NCI-H1048 (cell line): ENCODE measurements at regions not wholly inside any gene's neighbourhood (a gene's known extent, or its start where the extent isn't known, plus 50 kb on each side); places are given as distances from the start of the nearest gene placed in this dataset.

Experiments
- DNase-seq: peaks from one replicate; lab custom pipeline; 2025; lab: John Stamatoyannopoulos, UW

DNA sequence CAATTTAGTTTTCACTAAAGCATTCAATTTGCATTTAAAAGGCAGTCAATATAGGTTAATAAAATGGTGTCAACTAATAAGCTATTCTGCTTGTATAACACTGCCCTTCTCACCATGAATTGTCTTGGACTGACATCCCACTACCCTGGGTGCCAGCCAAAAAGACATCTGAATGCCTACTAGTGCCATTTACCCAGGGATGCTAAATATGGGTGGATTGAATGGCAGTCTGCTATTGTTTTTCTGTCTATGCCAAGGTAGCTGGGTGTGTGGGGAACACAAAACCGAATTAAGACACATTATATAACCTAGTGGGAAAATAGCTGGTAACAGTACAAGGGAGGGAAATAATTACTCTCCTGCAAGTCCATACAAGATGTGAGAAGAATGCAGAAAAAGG is 240.0 kb upstream of the CFAP20DC start:
- no peak for DNase-seq

GRCh38 chr3:59288951-59289350 is 239.1 kb upstream of the CFAP20DC start:
- no peak for DNase-seq

GRCh38 chr3:59286791-59287531 is 237.1 kb upstream of the CFAP20DC start:
- no peak for DNase-seq

GRCh38 chr3:59285560-59285959 is 235.7 kb upstream of the CFAP20DC start:
- no peak for DNase-seq

GRCh38 chr3:59284926-59285325 is 235.1 kb upstream of the CFAP20DC start:
- no peak for DNase-seq

DNA sequence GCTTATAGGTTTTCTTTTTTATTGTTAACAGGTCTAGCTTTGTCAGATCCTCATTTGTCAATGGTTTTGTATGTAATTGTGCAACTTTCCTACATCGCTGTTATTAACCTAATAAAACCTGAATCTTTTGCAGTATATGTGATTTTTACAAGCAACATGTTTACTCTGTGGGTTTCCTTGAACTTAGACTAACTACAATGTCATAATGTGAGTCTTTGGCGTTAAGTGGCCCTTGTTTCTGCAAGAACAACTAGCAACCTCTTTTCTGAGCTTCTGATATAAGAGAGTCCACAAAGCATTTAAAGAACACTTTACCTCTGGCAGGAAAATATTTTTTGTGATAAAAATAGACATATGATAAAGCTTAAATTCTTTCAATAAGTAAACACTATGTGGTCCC is 230.3 kb upstream of the CFAP20DC start:
- DNase-seq = no peak

DNA sequence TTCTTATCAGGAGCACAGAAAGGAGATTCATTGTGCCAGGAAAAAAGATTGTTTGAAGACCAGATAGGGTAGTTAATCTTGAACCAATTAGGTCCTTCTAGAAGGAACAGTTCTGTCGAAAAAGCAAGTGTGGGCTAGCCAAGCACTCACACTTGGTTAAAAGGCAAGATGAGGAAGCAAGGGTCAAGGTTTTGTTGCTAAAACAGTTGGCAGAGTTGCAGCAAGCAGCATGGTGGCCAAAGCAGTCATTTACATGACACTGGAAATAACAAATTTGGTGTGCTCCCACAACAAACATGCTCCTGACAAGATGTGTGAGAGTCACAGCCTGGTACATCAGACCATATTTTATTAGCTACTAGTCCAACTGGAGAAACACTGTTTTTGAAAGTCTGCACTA is 228.0 kb upstream of the CFAP20DC start:
- DNase-seq = no peak

- no peak for DNase-seq
Measured at GRCh38 chr3:59277201-59277600, 227.4 kb upstream of the CFAP20DC start.

DNA sequence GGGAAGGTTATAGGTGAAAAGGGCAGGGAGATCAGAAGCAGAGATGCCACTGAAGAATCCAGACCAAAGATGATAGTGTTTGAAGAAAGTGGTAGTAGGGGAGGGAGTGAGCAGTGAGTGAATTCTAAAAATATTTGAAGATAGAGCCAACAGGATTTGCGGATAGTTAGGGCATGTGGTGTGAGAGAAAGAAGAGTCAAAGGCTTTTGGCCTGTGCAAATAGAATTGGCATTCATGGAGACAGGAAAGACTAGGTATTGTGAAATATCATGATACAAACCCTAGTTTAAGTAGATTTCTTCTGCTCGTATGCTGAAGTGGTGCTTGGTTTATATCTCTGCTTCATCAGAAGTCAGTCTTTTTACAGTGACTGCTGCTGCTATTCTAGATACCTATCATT is 224.2 kb upstream of the CFAP20DC start:
- no peak for DNase-seq

DNA sequence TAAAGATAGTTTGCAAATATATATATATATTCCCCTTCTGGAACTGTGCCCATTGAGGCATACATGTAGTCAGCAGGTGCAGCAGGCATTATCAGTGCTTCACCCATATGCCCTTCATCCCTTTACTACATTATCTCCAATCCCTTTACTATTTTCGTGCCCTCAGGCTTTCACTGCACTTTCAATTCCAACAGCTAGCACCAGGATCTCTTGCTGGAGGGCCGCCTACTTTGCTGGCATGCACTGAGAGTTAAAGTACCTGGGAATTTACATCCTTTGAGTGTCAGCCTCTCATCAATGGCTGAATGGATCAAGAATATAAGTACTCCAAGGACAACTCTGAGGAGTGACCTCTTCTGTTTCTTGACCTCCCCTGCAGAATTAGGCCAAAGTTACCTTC is 222.1 kb upstream of the CFAP20DC start:
- no peak for DNase-seq

DNA sequence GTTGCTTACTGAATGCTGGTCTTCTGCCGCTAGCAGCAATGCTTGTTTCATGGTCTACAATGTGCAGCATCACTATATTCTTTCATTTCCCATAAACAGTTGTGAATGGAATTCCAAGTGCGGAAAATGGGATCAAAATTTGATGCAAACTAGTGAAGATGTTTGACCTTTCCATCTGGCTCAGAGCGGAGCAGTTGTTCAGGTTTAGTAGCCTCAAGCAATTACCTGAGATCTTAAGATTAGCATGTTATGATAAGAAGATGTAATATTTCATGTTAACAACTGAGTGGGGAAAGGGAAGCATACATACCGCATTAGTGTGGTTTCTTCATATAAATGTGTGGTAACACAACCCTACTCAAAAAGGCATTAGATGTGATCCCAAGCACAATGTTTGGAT is 221.1 kb upstream of the CFAP20DC start:
- no peak for DNase-seq

GRCh38 chr3:59270209-59270608 is 220.4 kb upstream of the CFAP20DC start:
- no peak for DNase-seq

DNA sequence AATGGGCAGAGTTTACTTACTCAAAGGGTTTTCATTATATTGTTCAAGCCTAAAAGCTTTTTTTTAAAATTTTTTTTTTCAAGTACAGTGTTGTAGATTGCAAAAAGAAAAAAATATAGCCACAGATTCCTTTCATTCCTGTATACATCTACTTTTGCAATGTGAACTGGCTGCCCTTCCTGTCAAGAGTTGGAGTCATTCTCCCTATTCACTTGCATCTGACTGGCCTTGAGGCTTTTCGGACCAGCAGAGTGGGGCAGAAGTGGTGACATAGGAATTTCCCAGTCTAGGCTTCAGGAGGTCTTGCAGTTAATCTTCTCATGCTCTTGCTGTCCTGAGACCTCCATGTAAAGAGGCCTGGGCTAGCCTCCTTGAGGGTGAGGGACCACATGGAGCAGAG is 218.3 kb upstream of the CFAP20DC start:
- no peak for DNase-seq

DNA sequence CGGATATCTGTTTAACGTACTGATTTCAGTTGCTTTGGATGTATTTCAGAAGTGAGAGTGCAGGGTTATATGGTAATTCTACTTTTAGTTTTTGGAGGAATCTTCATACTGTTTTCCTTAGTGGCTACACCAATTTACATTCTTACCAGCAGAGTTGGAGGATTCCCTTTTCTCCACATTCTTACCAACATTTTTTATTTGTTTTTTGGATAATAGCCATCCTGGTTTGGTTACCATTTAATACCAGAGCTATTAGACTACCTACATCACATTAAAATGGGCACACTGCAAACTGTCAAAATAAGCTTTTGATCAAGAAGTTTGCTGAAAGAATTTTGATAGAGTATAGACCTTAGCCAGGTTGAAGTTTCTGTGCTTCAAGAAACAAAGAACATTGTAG is 217.2 kb upstream of the CFAP20DC start:
- no peak for DNase-seq

- DNase-seq = no peak
Measured at GRCh38 chr3:59266551-59266950, 216.7 kb upstream of the CFAP20DC start.

- DNase-seq = no peak
Measured at GRCh38 chr3:59265566-59265965, 215.7 kb upstream of the CFAP20DC start.

DNA sequence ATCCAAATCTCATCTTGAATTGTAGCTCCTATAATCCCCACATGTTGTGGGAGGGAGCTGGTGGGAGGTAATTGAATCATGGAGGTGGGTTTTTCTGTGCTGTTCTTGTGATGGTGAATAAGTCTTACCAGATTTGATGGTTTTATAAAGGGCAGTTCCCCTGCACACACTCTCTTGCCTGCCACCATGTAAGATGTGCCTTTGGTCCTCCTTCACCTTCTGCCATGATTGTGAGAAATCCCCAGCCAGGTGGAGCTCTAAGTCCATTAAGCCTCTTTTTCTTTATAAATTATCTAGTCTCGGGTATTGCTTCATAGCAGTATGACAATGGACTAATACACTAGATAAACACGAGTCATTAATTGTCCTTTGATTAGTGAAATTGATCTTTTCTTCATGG is 214.5 kb upstream of the CFAP20DC start:
- DNase-seq = no peak

DNA sequence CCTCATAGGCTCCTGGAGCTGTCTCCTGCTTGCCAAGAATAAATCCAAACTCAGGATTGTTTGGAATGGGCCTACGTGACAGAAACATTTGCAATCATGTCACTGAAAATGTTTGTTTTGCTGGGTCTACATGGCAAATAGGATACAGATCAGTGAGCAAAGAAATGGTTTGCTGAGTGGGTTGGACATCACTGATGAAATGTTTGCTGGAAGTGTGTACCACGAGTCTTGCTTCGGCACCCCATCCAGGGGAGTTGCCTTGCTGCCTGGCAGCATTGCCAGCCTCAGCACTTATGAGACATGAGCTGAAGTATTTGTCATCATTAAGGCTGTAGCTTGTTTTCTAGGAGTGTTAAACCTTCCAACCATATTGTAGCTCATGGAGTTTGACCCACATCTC is 213.3 kb upstream of the CFAP20DC start:
- no peak for DNase-seq

- no peak for DNase-seq
Measured at GRCh38 chr3:59262076-59262498, 212.3 kb upstream of the CFAP20DC start.

DNA sequence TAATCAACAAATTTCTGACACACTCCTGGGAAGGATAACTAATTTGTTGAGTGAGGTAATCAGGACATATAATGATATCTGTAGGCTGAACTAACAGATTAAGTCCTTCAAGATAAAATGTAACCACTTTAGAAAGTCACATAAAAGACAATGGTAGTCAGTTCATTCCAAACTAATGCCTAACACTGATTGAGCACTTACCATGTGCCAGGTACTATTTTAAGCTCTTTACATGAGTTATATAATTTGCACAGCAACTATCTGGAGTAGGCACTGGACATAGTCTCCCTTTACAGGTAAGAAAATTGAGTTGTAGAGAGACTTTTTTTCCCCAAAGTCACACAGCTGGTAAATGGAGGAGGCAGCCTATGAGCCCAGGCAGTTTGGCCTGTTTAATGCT is 211.2 kb upstream of the CFAP20DC start:
- DNase-seq = no peak

DNA sequence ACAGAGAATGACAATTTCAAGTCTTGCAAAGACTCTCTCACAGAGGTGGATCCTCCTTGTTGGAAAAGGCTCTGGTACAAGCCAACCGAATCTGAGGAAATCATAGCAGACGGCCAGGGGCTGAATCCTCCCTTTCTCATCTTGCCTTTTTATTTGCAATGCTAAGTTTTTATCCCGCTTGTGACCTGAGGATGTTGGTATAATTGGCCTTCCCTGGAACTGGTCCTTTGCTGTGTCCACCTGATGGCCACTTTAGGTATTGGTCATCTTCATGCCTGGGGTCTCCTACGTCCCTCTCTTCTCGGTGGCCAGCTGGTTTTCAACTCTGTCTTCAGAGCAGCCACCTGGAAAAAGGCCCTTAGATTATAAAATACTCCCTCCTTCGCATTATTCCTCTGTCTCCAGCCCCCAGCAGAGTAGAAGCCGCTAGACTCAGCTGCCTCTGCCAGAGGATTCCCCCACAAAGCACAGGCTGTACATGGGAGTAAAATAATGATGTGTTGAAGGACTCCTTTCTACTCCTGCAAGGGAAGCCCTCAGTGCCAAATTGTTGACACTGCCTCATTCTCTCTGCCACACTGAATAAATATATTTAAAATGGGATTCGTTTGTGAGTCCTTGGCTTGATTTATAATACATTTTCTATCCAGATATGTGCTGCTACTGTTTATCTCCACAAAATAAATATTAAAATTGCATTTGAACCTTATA is 208.9 kb upstream of the CFAP20DC start:
- no peak for DNase-seq

GRCh38 chr3:59257506-59257905 is 207.7 kb upstream of the CFAP20DC start:
- DNase-seq = no peak

- no peak for DNase-seq
Measured at GRCh38 chr3:59256230-59256629, 206.4 kb upstream of the CFAP20DC start.

GRCh38 chr3:59254976-59255375 is 205.2 kb upstream of the CFAP20DC start:
- no peak for DNase-seq
